Neural cell (in vitro differentiated cells): ENCODE measurements at regions not wholly inside any gene's neighbourhood (a gene's known extent, or its start where the extent isn't known, plus 50 kb on each side); places are given as distances from the start of the nearest gene placed in this dataset.

Source experiments
- H2AFZ ChIP-seq: fragments of 200-600, 300-800 bp; sonication (generic), shearing (Covaris generic); 2 replicates; pipeline ENCODE4 v1.6.0; 2014; ENCODE audit warnings: low read depth, mild to moderate bottlenecking, antibody characterized with exemption, low read length, moderate library complexity
- H3F3A ChIP-seq: fragments of 200-600 bp; shearing (Covaris generic); 2 replicates; pipeline ENCODE4 v1.6.1; 2016; ENCODE audit warnings: mild to moderate bottlenecking, moderate library complexity, mixed read lengths, antibody characterized with exemption, low read length; ENCODE audit not compliant: insufficient read depth, poor library complexity, severe bottlenecking
- H3K27ac ChIP-seq: fragments of 200-600, 300-800 bp; sonication (generic), shearing (Covaris generic); 2 replicates; pipeline ENCODE4 v1.5.1; 2014; ENCODE audit warnings: mild to moderate bottlenecking, low read length, moderate library complexity
- H3K27me3 ChIP-seq: fragments of 300-800, 200-600 bp; sonication (generic), shearing (Covaris generic); 2 replicates; pipeline ENCODE4 v1.6.0; 2014; ENCODE audit warnings: mild to moderate bottlenecking, low read depth, low read length, moderate library complexity; ENCODE audit not compliant: insufficient read depth
- H3K36me3 ChIP-seq: fragments of 300-800, 200-600 bp; sonication (generic), shearing (Covaris generic); 2 replicates; pipeline ENCODE4 v1.5.1; 2014; ENCODE audit warnings: mild to moderate bottlenecking, antibody characterized with exemption, low read length, moderate library complexity; ENCODE audit not compliant: insufficient read depth
- H3K4me2 ChIP-seq: fragments of 300-800, 200-600 bp; sonication (generic), shearing (Covaris generic); 2 replicates; pipeline ENCODE4 v1.6.0; 2014; ENCODE audit warnings: mild to moderate bottlenecking, low read length
- H3K4me3 ChIP-seq: fragments of 300-800, 200-600 bp; sonication (generic), shearing (Covaris generic); 2 replicates; pipeline ENCODE4 v1.5.1; 2014; ENCODE audit warnings: mild to moderate bottlenecking, low read length, moderate library complexity
- H3K79me2 ChIP-seq: fragments of 200-600 bp; shearing (Covaris generic); replicated peaks from 2 replicates; pipeline ENCODE4 v1.6.0; 2014; ENCODE audit warnings: mild to moderate bottlenecking, low read length, moderate library complexity; ENCODE audit not compliant: insufficient read depth
- H3K9ac ChIP-seq: fragments of 300-800, 200-600 bp; sonication (generic), shearing (Covaris generic); 2 replicates; pipeline ENCODE4 v1.6.1; 2016; ENCODE audit warnings: mild to moderate bottlenecking, low read length, mixed read lengths
- H3K9me2 ChIP-seq: fragments of 200-600 bp; shearing (Covaris generic); 2 replicates; pipeline ENCODE4 v1.6.1; 2016; ENCODE audit warnings: mild to moderate bottlenecking, low read length, mixed read lengths; ENCODE audit not compliant: insufficient read depth
- H3K9me3 ChIP-seq: fragments of 200-600, 300-800 bp; sonication (generic), shearing (Covaris generic); 2 replicates; pipeline ENCODE4 v1.6.1; 2016; ENCODE audit warnings: mild to moderate bottlenecking, mixed run types, low read length, moderate library complexity, mixed read lengths
- H4K20me1 ChIP-seq: fragments of 200-600 bp; shearing (Covaris generic); 2 replicates; pipeline ENCODE4 v1.6.1; 2016; ENCODE audit warnings: mild to moderate bottlenecking, mixed run types; ENCODE audit not compliant: insufficient read depth
- CTCF ChIP-seq: fragments of 450-650 bp; IDR thresholded peaks from 2 replicates; pipeline ENCODE4 v1.5.1; 2014; ENCODE audit warnings: antibody characterized with exemption, mild to moderate bottlenecking, moderate library complexity; ENCODE audit not compliant: poor library complexity, severe bottlenecking
- EP300 ChIP-seq: fragments of 450-650 bp; conservative IDR thresholded peaks from 2 replicates; pipeline ENCODE4 v1.6.1; 2014; ENCODE audit warnings: antibody characterized with exemption, mild to moderate bottlenecking, moderate library complexity; ENCODE audit not compliant: poor library complexity, severe bottlenecking
- EZH2 ChIP-seq: fragments of 200-600, 300-800 bp; shearing (Covaris generic), sonication (generic); IDR thresholded peaks from 2 replicates; pipeline ENCODE4 v1.6.1; 2014; ENCODE audit warnings: antibody characterized with exemption, low read length, borderline replicate concordance, mild to moderate bottlenecking; ENCODE audit not compliant: insufficient read depth, poor library complexity, severe bottlenecking
- RAD21 ChIP-seq: fragments of 450-650 bp; conservative IDR thresholded peaks from 2 replicates; pipeline ENCODE4 v1.6.1; 2014; ENCODE audit warnings: antibody characterized with exemption, mild to moderate bottlenecking, moderate library complexity
- SMC3 ChIP-seq: fragments of 450-650 bp; conservative IDR thresholded peaks from 2 replicates; pipeline ENCODE4 v1.6.1; 2014; ENCODE audit warnings: antibody characterized with exemption, mild to moderate bottlenecking, moderate library complexity; ENCODE audit not compliant: poor library complexity
- TAF1 ChIP-seq: IDR thresholded peaks from 2 replicates; pipeline ENCODE4 v1.6.1; 2012; ENCODE audit warnings: low read depth
- TF ChIP-seq, protein P1 (sequence below): IDR thresholded peaks from 2 replicates; pipeline ENCODE4 v1.6.1; 2012; ENCODE audit warnings: borderline replicate concordance

DNA sequence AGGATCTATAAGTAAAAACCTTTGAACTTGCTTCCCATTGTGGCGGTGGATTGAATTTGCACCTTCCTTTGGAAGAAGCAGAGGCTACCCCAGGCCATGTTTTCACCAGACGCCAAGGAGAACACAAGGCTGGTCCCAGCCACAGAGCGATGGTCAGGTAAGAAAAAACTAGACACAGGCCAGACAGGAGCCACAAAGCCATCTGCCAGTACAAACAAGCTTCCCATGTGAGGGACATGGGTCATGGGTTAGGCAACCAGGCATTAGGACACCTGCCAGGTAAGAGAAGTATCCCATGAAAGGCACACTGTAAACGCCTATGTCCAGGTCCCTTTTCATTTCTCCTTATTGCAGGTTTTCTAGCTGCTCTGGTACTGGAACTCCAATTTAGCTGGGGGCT, 190.2 kb downstream of the KLF13 start:
- no peak overlapping the region for H2AFZ ChIP-seq
- H3K4me3 ChIP-seq: no peak overlapping the region
- no peaks in the 10 kb centered on the region for H3K27me3 ChIP-seq
- H3K9ac ChIP-seq: no peak overlapping the region
- H3F3A ChIP-seq: no peaks in the 10 kb centered on the region
- H3K27ac ChIP-seq: no peak overlapping the region
- H3K9me2 ChIP-seq: no peaks in the 10 kb centered on the region
- TF ChIP-seq CTCF (no peak), TAF1 (no peak), EP300 (no peak), RAD21 (no peak)
- TF ChIP-seq, protein P1, sequence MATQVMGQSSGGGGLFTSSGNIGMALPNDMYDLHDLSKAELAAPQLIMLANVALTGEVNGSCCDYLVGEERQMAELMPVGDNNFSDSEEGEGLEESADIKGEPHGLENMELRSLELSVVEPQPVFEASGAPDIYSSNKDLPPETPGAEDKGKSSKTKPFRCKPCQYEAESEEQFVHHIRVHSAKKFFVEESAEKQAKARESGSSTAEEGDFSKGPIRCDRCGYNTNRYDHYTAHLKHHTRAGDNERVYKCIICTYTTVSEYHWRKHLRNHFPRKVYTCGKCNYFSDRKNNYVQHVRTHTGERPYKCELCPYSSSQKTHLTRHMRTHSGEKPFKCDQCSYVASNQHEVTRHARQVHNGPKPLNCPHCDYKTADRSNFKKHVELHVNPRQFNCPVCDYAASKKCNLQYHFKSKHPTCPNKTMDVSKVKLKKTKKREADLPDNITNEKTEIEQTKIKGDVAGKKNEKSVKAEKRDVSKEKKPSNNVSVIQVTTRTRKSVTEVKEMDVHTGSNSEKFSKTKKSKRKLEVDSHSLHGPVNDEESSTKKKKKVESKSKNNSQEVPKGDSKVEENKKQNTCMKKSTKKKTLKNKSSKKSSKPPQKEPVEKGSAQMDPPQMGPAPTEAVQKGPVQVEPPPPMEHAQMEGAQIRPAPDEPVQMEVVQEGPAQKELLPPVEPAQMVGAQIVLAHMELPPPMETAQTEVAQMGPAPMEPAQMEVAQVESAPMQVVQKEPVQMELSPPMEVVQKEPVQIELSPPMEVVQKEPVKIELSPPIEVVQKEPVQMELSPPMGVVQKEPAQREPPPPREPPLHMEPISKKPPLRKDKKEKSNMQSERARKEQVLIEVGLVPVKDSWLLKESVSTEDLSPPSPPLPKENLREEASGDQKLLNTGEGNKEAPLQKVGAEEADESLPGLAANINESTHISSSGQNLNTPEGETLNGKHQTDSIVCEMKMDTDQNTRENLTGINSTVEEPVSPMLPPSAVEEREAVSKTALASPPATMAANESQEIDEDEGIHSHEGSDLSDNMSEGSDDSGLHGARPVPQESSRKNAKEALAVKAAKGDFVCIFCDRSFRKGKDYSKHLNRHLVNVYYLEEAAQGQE: no peak
- no peaks in the 10 kb centered on the region for H3K36me3 ChIP-seq
- no peaks in the 10 kb centered on the region for H3K9me3 ChIP-seq
- no peaks in the 10 kb centered on the region for H3K79me2 ChIP-seq
- H4K20me1 ChIP-seq: no peaks in the 10 kb centered on the region
- H3K4me2 ChIP-seq: no peak overlapping the region

GRCh38 chr15:31517711-31518110, 191.1 kb downstream of the KLF13 start:
- Histone ChIP-seq H3K27me3 (no peaks in the 10 kb centered on the region), H3K9me2 (no peaks in the 10 kb centered on the region), H2AFZ (no peak overlapping the region), H3K79me2 (no peaks in the 10 kb centered on the region), H3F3A (no peaks in the 10 kb centered on the region), H3K9me3 (no peaks in the 10 kb centered on the region), H3K4me3 (no peak overlapping the region), H4K20me1 (no peaks in the 10 kb centered on the region), H3K4me2 (no peak overlapping the region), H3K36me3 (no peaks in the 10 kb centered on the region), H3K9ac (no peak overlapping the region), H3K27ac (no peak overlapping the region)
- TF ChIP-seq RAD21 (no peak), SMC3 (no peak), TAF1 (no peak), CTCF (no peak), EP300 (no peak), EZH2 (no peak)
- TF ChIP-seq, protein P1: no peak
